ENCODE measurements at regions not wholly inside any gene's neighbourhood (a gene's known extent, or its start where the extent isn't known, plus 50 kb on each side); places are given as distances from the start of the nearest gene placed in this dataset.
"Not testable (repeated sequence)": the region's sequence is repeated elsewhere in the genome, so short reads cannot be mapped to it uniquely, and the experiment has no call there.

DNA sequence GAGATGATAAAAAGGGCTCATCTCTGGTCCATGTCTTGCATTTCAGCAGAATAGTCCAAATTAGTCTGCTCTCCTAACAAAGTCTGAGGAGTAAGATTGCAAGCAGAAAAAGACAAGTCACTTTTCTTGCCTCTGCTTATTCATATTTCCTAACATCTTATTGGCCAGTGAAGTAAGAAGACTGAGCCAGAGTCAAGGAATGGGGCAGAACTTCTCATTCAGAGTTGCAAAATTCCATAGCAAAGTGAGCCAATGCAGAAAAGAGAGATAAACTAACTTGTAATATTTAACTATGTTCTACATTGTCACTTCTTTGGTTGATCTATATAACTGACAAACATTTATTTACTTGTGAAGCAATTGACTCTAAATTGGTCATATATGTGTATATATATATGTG, 2304.0 kb downstream of the ARAP2 start:
- no peak for DNase-seq (ENCODE audit: low spot score)
- Histone ChIP-seq H3K27me3 (replicated peaks; ENCODE audit: insufficient read depth, low read depth, low read length, poor library complexity) (no peaks in the 10 kb centered on the region), H3K36me3 (ENCODE audit: insufficient read depth, low read length, poor library complexity, severe bottlenecking) (no peaks in the 10 kb centered on the region), H3K9me3 (ENCODE audit: low read depth, low read length, poor library complexity, severe bottlenecking) (no peaks in the 10 kb centered on the region), H3K27ac (ENCODE audit: low read depth, low read length, poor library complexity, severe bottlenecking) (no peak overlapping the region), H3K4me3 (ENCODE audit: low read depth, low read length, poor library complexity, severe bottlenecking) (no peak overlapping the region), H3K4me1 (ENCODE audit: insufficient read depth, low read length, poor library complexity, severe bottlenecking) (no peaks in the 10 kb centered on the region)
- BruUV-seq (replicated peaks) = no TSS peak
- ChIA-PET POLR2A (ENCODE audit: low non-redundant PET) (no interaction called here), CTCF (no interaction called here)
- intact Hi-C loops (cut with micrococcal nuclease; ENCODE audit: unreplicated experiment) = no loop called here
- no peak for TF ChIP-seq EZH2 (IDR thresholded peaks at IDR 0.05; ENCODE audit: borderline replicate concordance, low read depth, low read length, poor library complexity, severe bottlenecking)
- TF ChIP-seq, protein P1, sequence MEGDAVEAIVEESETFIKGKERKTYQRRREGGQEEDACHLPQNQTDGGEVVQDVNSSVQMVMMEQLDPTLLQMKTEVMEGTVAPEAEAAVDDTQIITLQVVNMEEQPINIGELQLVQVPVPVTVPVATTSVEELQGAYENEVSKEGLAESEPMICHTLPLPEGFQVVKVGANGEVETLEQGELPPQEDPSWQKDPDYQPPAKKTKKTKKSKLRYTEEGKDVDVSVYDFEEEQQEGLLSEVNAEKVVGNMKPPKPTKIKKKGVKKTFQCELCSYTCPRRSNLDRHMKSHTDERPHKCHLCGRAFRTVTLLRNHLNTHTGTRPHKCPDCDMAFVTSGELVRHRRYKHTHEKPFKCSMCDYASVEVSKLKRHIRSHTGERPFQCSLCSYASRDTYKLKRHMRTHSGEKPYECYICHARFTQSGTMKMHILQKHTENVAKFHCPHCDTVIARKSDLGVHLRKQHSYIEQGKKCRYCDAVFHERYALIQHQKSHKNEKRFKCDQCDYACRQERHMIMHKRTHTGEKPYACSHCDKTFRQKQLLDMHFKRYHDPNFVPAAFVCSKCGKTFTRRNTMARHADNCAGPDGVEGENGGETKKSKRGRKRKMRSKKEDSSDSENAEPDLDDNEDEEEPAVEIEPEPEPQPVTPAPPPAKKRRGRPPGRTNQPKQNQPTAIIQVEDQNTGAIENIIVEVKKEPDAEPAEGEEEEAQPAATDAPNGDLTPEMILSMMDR (conservative IDR thresholded peaks at IDR 0.05; ENCODE audit: low read depth, low read length) = no peak

GRCh38 chr4:33941854-33942253, 2302.5 kb downstream of the ARAP2 start:
- H3K4me3 ChIP-seq (ENCODE audit: low read depth, low read length, poor library complexity, severe bottlenecking) = no peak overlapping the region
- DNase-seq (ENCODE audit: low spot score) = no peak
- no peaks in the 10 kb centered on the region for H3K36me3 ChIP-seq (ENCODE audit: insufficient read depth, low read length, poor library complexity, severe bottlenecking)
- no peaks in the 10 kb centered on the region for H3K4me1 ChIP-seq (ENCODE audit: insufficient read depth, low read length, poor library complexity, severe bottlenecking)
- ChIA-PET POLR2A (ENCODE audit: low non-redundant PET) (no interaction called here), CTCF (no interaction called here)
- no peaks in the 10 kb centered on the region for H3K27me3 ChIP-seq (replicated peaks; ENCODE audit: insufficient read depth, low read depth, low read length, poor library complexity)
- no peak for TF ChIP-seq EZH2 (IDR thresholded peaks at IDR 0.05; ENCODE audit: borderline replicate concordance, low read depth, low read length, poor library complexity, severe bottlenecking)
- TF ChIP-seq, protein P1 (conservative IDR thresholded peaks at IDR 0.05; ENCODE audit: low read depth, low read length) = no peak
- H3K27ac ChIP-seq (ENCODE audit: low read depth, low read length, poor library complexity, severe bottlenecking) = no peak overlapping the region
- intact Hi-C loops (cut with micrococcal nuclease; ENCODE audit: unreplicated experiment) = no loop called here
- H3K9me3 ChIP-seq (ENCODE audit: low read depth, low read length, poor library complexity, severe bottlenecking) = no peaks in the 10 kb centered on the region
- BruUV-seq (replicated peaks) = no TSS peak

DNA sequence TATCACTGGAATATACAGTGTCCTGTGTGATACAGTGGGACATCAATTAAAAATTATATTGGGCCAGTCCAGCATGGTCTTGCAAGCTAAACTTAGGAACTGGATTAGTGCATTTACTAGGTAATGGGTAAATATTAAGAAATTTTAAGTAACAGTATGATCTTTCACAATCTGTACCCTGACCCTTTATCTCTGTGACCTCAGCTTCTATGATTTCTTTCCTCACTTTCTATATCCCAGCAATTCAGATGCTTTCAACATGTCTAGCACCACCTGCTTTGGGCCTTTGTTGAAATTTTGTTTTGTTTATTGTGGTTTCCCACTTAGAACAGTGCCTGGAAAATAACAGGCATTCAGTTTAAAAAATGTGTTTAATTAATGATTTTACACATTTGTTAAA, 2295.4 kb downstream of the ARAP2 start:
- Histone ChIP-seq H3K36me3 (ENCODE audit: insufficient read depth, low read length, poor library complexity, severe bottlenecking) (no peaks in the 10 kb centered on the region), H3K4me3 (ENCODE audit: low read depth, low read length, poor library complexity, severe bottlenecking) (no peak overlapping the region), H3K4me1 (ENCODE audit: insufficient read depth, low read length, poor library complexity, severe bottlenecking) (no peaks in the 10 kb centered on the region), H3K27ac (ENCODE audit: low read depth, low read length, poor library complexity, severe bottlenecking) (no peak overlapping the region), H3K9me3 (ENCODE audit: low read depth, low read length, poor library complexity, severe bottlenecking) (peaks cover 5% of the 10 kb centered on the region), H3K27me3 (replicated peaks; ENCODE audit: insufficient read depth, low read depth, low read length, poor library complexity) (no peaks in the 10 kb centered on the region)
- no TSS peak for BruUV-seq (replicated peaks)
- POLR2A ChIA-PET (ENCODE audit: low non-redundant PET) = no interaction called here
- CTCF ChIA-PET = no interaction called here
- intact Hi-C loops (cut with micrococcal nuclease; ENCODE audit: unreplicated experiment) = no loop called here
- no peak for DNase-seq (ENCODE audit: low spot score)
- TF ChIP-seq, protein P1 (conservative IDR thresholded peaks at IDR 0.05; ENCODE audit: low read depth, low read length) = no peak
- TF ChIP-seq EZH2 (IDR thresholded peaks at IDR 0.05; ENCODE audit: borderline replicate concordance, low read depth, low read length, poor library complexity, severe bottlenecking) = no peak

GRCh38 chr4:33953848-33954247, 2290.5 kb downstream of the ARAP2 start:
- intact Hi-C loops (cut with micrococcal nuclease; ENCODE audit: unreplicated experiment); DNase-seq (ENCODE audit: low spot score); H3K27ac ChIP-seq (ENCODE audit: low read depth, low read length, poor library complexity, severe bottlenecking); H3K27me3 ChIP-seq (replicated peaks; ENCODE audit: insufficient read depth, low read depth, low read length, poor library complexity); H3K9me3 ChIP-seq (ENCODE audit: low read depth, low read length, poor library complexity, severe bottlenecking); H3K36me3 ChIP-seq (ENCODE audit: insufficient read depth, low read length, poor library complexity, severe bottlenecking); H3K4me3 ChIP-seq (ENCODE audit: low read depth, low read length, poor library complexity, severe bottlenecking); POLR2A ChIA-PET (ENCODE audit: low non-redundant PET); CTCF ChIA-PET; BruUV-seq (replicated peaks); H3K4me1 ChIP-seq (ENCODE audit: insufficient read depth, low read length, poor library complexity, severe bottlenecking): not testable (repeated sequence)
